ENCODE measurements at regions not wholly inside any gene's neighbourhood (a gene's known extent, or its start where the extent isn't known, plus 50 kb on each side); places are given as distances from the start of the nearest gene placed in this dataset.

GRCh38 chr21:27291006-27291405 lies 324.1 kb upstream of the ADAMTS5 start:
- no peak overlapping the region for H3K27ac ChIP-seq (ENCODE audit: low read depth, low read length)
- ChIA-PET POLR2A (no interaction called here), CTCF (no interaction called here)
- no peaks in the 10 kb centered on the region for H3K36me3 ChIP-seq (ENCODE audit: control insufficient read depth in 2 of 3, insufficient read depth in 3 of 3, low read length in 3 of 3)
- ATAC-seq (no peak), DNase-seq (no peak)
- intact Hi-C loops (cut with micrococcal nuclease) = no loop called here
- no peaks in the 10 kb centered on the region for H3K27me3 ChIP-seq (ENCODE audit: control insufficient read depth in 2 of 2, insufficient read depth in 2 of 2, low read length in 2 of 2)
- no peak overlapping the region for H3K27ac Mint-ChIP-seq
- H3K4me1 ChIP-seq (ENCODE audit: control insufficient read depth in 2 of 2, insufficient read depth in 2 of 2, low read length in 2 of 2) = no peaks in the 10 kb centered on the region
- H3K27me3 Mint-ChIP-seq = no peaks in the 10 kb centered on the region
- H3K36me3 Mint-ChIP-seq = no peaks in the 10 kb centered on the region
- H3K9me3 Mint-ChIP-seq = peaks cover 0 to 25% (median 13%) of the 10 kb centered on the region in 11 donors
- H3K4me1 Mint-ChIP-seq = no peaks in the 10 kb centered on the region
- no peak overlapping the region for H3K4me3 Mint-ChIP-seq
- no peaks in the 10 kb centered on the region for H3K9me3 ChIP-seq (ENCODE audit: control insufficient read depth in 2 of 3, low read length in 3 of 3)
- no peak overlapping the region for H3K4me3 ChIP-seq (ENCODE audit: low read length)

GRCh38 chr21:27290028-27290427 lies 323.1 kb upstream of the ADAMTS5 start:
- POLR2A ChIA-PET = no interaction called here
- no peak for ATAC-seq
- H3K36me3 Mint-ChIP-seq = no peaks in the 10 kb centered on the region
- Histone ChIP-seq H3K4me1 (ENCODE audit: control insufficient read depth in 2 of 2, insufficient read depth in 2 of 2, low read length in 2 of 2) (no peaks in the 10 kb centered on the region), H3K27me3 (ENCODE audit: control insufficient read depth in 2 of 2, insufficient read depth in 2 of 2, low read length in 2 of 2) (no peaks in the 10 kb centered on the region), H3K27ac (ENCODE audit: low read depth, low read length) (no peak overlapping the region), H3K4me3 (ENCODE audit: low read length) (no peak overlapping the region), H3K36me3 (ENCODE audit: control insufficient read depth in 2 of 3, insufficient read depth in 3 of 3, low read length in 3 of 3) (no peaks in the 10 kb centered on the region), H3K9me3 (ENCODE audit: control insufficient read depth in 2 of 3, low read length in 3 of 3) (no peaks in the 10 kb centered on the region)
- H3K9me3 Mint-ChIP-seq = peaks cover 0 to 25% (median 10%) of the 10 kb centered on the region in 11 donors
- no peaks in the 10 kb centered on the region for H3K4me1 Mint-ChIP-seq
- H3K27me3 Mint-ChIP-seq = no peaks in the 10 kb centered on the region
- no peak overlapping the region for H3K27ac Mint-ChIP-seq
- DNase-seq = no peak
- intact Hi-C loops (cut with micrococcal nuclease) = no loop called here
- CTCF ChIA-PET = no interaction called here
- no peak overlapping the region for H3K4me3 Mint-ChIP-seq

GRCh38 chr21:27286760-27287159 lies 319.9 kb upstream of the ADAMTS5 start:
- peaks cover 0 to 18% (median 5%) of the 10 kb centered on the region in 11 donors for H3K9me3 Mint-ChIP-seq
- Histone ChIP-seq H3K27me3 (ENCODE audit: control insufficient read depth in 2 of 2, insufficient read depth in 2 of 2, low read length in 2 of 2) (no peaks in the 10 kb centered on the region), H3K27ac (ENCODE audit: low read depth, low read length) (no peak overlapping the region), H3K4me1 (ENCODE audit: control insufficient read depth in 2 of 2, insufficient read depth in 2 of 2, low read length in 2 of 2) (no peaks in the 10 kb centered on the region), H3K9me3 (ENCODE audit: control insufficient read depth in 2 of 3, low read length in 3 of 3) (no peaks in the 10 kb centered on the region), H3K4me3 (ENCODE audit: low read length) (no peak overlapping the region), H3K36me3 (ENCODE audit: control insufficient read depth in 2 of 3, insufficient read depth in 3 of 3, low read length in 3 of 3) (no peaks in the 10 kb centered on the region)
- no peaks in the 10 kb centered on the region for H3K4me1 Mint-ChIP-seq
- ATAC-seq (no peak), DNase-seq (no peak)
- H3K27me3 Mint-ChIP-seq = no peaks in the 10 kb centered on the region
- H3K4me3 Mint-ChIP-seq = no peak overlapping the region
- CTCF ChIA-PET = no interaction called here
- POLR2A ChIA-PET = no interaction called here
- no peaks in the 10 kb centered on the region for H3K36me3 Mint-ChIP-seq
- no peak overlapping the region for H3K27ac Mint-ChIP-seq
- intact Hi-C loops (cut with micrococcal nuclease) = no loop called here

GRCh38 chr21:27277110-27277509 lies 310.2 kb upstream of the ADAMTS5 start:
- intact Hi-C loops (cut with micrococcal nuclease) = no loop called here
- no peak overlapping the region for H3K4me3 Mint-ChIP-seq

GRCh38 chr21:27275294-27275927 lies 308.5 kb upstream of the ADAMTS5 start:
- POLR2A ChIA-PET = no interaction called here

More at GRCh38 chr21:27277110-27277509, 310.2 kb upstream of the ADAMTS5 start:
- DNase-seq (no peak), ATAC-seq (no peak)
- ChIA-PET CTCF (no interaction called here), POLR2A (no interaction called here)
- Histone ChIP-seq H3K36me3 (ENCODE audit: control insufficient read depth in 2 of 3, insufficient read depth in 3 of 3, low read length in 3 of 3) (no peaks in the 10 kb centered on the region), H3K27me3 (ENCODE audit: control insufficient read depth in 2 of 2, insufficient read depth in 2 of 2, low read length in 2 of 2) (no peaks in the 10 kb centered on the region), H3K9me3 (ENCODE audit: control insufficient read depth in 2 of 3, low read length in 3 of 3) (no peaks in the 10 kb centered on the region), H3K4me3 (ENCODE audit: low read length) (no peak overlapping the region), H3K27ac (ENCODE audit: low read depth, low read length) (no peak overlapping the region), H3K4me1 (ENCODE audit: control insufficient read depth in 2 of 2, insufficient read depth in 2 of 2, low read length in 2 of 2) (no peaks in the 10 kb centered on the region)
- Mint-ChIP-seq H3K4me1 (no peaks in the 10 kb centered on the region), H3K9me3 (peaks cover 0 to 6% (median 0%) of the 10 kb centered on the region in 11 donors), H3K27me3 (no peaks in the 10 kb centered on the region), H3K27ac (no peak overlapping the region), H3K36me3 (no peaks in the 10 kb centered on the region)

GRCh38 chr21:27269644-27270043 lies 302.8 kb upstream of the ADAMTS5 start:
- intact Hi-C loops (cut with micrococcal nuclease) = no loop called here
- H3K9me3 ChIP-seq (ENCODE audit: control insufficient read depth in 2 of 3, low read length in 3 of 3) = no peaks in the 10 kb centered on the region
- H3K27me3 ChIP-seq (ENCODE audit: control insufficient read depth in 2 of 2, insufficient read depth in 2 of 2, low read length in 2 of 2) = no peaks in the 10 kb centered on the region
- no peak overlapping the region for H3K4me3 Mint-ChIP-seq
- no peak overlapping the region for H3K4me3 ChIP-seq (ENCODE audit: low read length)
- peaks cover 0 to 4% (median 0%) of the 10 kb centered on the region in 11 donors for H3K9me3 Mint-ChIP-seq
- ATAC-seq = no peak
- H3K36me3 Mint-ChIP-seq = no peaks in the 10 kb centered on the region
- no peak for DNase-seq
- POLR2A ChIA-PET = no interaction called here
- H3K27me3 Mint-ChIP-seq = no peaks in the 10 kb centered on the region
- CTCF ChIA-PET = no interaction called here
- H3K4me1 ChIP-seq (ENCODE audit: control insufficient read depth in 2 of 2, insufficient read depth in 2 of 2, low read length in 2 of 2) = no peaks in the 10 kb centered on the region
- H3K36me3 ChIP-seq (ENCODE audit: control insufficient read depth in 2 of 3, insufficient read depth in 3 of 3, low read length in 3 of 3) = no peaks in the 10 kb centered on the region
- H3K27ac Mint-ChIP-seq = no peak overlapping the region
- H3K27ac ChIP-seq (ENCODE audit: low read depth, low read length) = no peak overlapping the region
- H3K4me1 Mint-ChIP-seq = no peaks in the 10 kb centered on the region

More at GRCh38 chr21:27275294-27275927, 308.5 kb upstream of the ADAMTS5 start:
- H3K9me3 Mint-ChIP-seq = peaks cover 0 to 4% (median 0%) of the 10 kb centered on the region in 11 donors
- H3K36me3 Mint-ChIP-seq = no peaks in the 10 kb centered on the region
- Histone ChIP-seq H3K27ac (ENCODE audit: low read depth, low read length) (no peak overlapping the region), H3K4me1 (ENCODE audit: control insufficient read depth in 2 of 2, insufficient read depth in 2 of 2, low read length in 2 of 2) (no peaks in the 10 kb centered on the region), H3K36me3 (ENCODE audit: control insufficient read depth in 2 of 3, insufficient read depth in 3 of 3, low read length in 3 of 3) (no peaks in the 10 kb centered on the region), H3K27me3 (ENCODE audit: control insufficient read depth in 2 of 2, insufficient read depth in 2 of 2, low read length in 2 of 2) (no peaks in the 10 kb centered on the region), H3K9me3 (ENCODE audit: control insufficient read depth in 2 of 3, low read length in 3 of 3) (no peaks in the 10 kb centered on the region), H3K4me3 (ENCODE audit: low read length) (no peak overlapping the region)
- CTCF ChIA-PET = no interaction called here
- H3K27ac Mint-ChIP-seq = no peak overlapping the region
- DNase-seq (no peak), ATAC-seq (no peak)
- no peak overlapping the region for H3K4me3 Mint-ChIP-seq
- H3K4me1 Mint-ChIP-seq = no peaks in the 10 kb centered on the region
- no peaks in the 10 kb centered on the region for H3K27me3 Mint-ChIP-seq
- intact Hi-C loops (cut with micrococcal nuclease) = no loop called here

GRCh38 chr21:27268290-27268689 lies 301.4 kb upstream of the ADAMTS5 start:
- H3K4me3 Mint-ChIP-seq = no peak overlapping the region
- no peaks in the 10 kb centered on the region for H3K36me3 Mint-ChIP-seq
- H3K27me3 Mint-ChIP-seq = no peaks in the 10 kb centered on the region
- Histone ChIP-seq H3K27ac (ENCODE audit: low read depth, low read length) (no peak overlapping the region), H3K9me3 (ENCODE audit: control insufficient read depth in 2 of 3, low read length in 3 of 3) (no peaks in the 10 kb centered on the region), H3K4me1 (ENCODE audit: control insufficient read depth in 2 of 2, insufficient read depth in 2 of 2, low read length in 2 of 2) (no peaks in the 10 kb centered on the region), H3K27me3 (ENCODE audit: control insufficient read depth in 2 of 2, insufficient read depth in 2 of 2, low read length in 2 of 2) (no peaks in the 10 kb centered on the region), H3K4me3 (ENCODE audit: low read length) (no peak overlapping the region), H3K36me3 (ENCODE audit: control insufficient read depth in 2 of 3, insufficient read depth in 3 of 3, low read length in 3 of 3) (no peaks in the 10 kb centered on the region)
- H3K27ac Mint-ChIP-seq = no peak overlapping the region
- CTCF ChIA-PET = no interaction called here
- intact Hi-C loops (cut with micrococcal nuclease) = no loop called here
- H3K9me3 Mint-ChIP-seq = peaks cover 0 to 4% (median 0%) of the 10 kb centered on the region in 11 donors
- H3K4me1 Mint-ChIP-seq = no peaks in the 10 kb centered on the region
- no peak for DNase-seq
- no peak for ATAC-seq
- POLR2A ChIA-PET = no interaction called here
